AG09319 (cell line): ENCODE measurements at regions not wholly inside any gene's neighbourhood (a gene's known extent, or its start where the extent isn't known, plus 50 kb on each side); places are given as distances from the start of the nearest gene placed in this dataset.

Source experiments
- DNase-seq: peaks from one replicate; pipeline ENCODE4 v3.0.0-alpha.2; 2010; ENCODE audit warnings: low read depth; ENCODE audit errors: extremely low read depth
- CTCF ChIP-seq: IDR thresholded peaks from 2 replicates; pipeline ENCODE4 v1.5.1; 2011; ENCODE audit warnings: low read depth, mild to moderate bottlenecking, inconsistent platforms, low read length, moderate library complexity

GRCh38 chr10:29846881-29847280, 212.1 kb upstream of the SVIL start:
- no peak for DNase-seq
- no peak for TF ChIP-seq CTCF

GRCh38 chr10:29845166-29845565, 210.4 kb upstream of the SVIL start:
- no peak for TF ChIP-seq CTCF

GRCh38 chr10:29843143-29843542, 208.4 kb upstream of the SVIL start:
- no peak for DNase-seq
- no peak for TF ChIP-seq CTCF

More at GRCh38 chr10:29845166-29845565, 210.4 kb upstream of the SVIL start:
- no peak for DNase-seq

GRCh38 chr10:29841724-29842649, 207.2 kb upstream of the SVIL start:
- DNase-seq = no peak
- no peak for TF ChIP-seq CTCF

GRCh38 chr10:29840516-29841276, 205.9 kb upstream of the SVIL start:
- no peak for DNase-seq
- TF ChIP-seq CTCF = no peak

- no peak for TF ChIP-seq CTCF
These were observed 205.2 kb upstream of the SVIL start for GRCh38 chr10:29839826-29840515.

More at GRCh38 chr10:29839826-29840515, 205.2 kb upstream of the SVIL start:
- no peak for DNase-seq
